ENCODE measurements at regions not wholly inside any gene's neighbourhood (a gene's known extent, or its start where the extent isn't known, plus 50 kb on each side); places are given as distances from the start of the nearest gene placed in this dataset.

DNA sequence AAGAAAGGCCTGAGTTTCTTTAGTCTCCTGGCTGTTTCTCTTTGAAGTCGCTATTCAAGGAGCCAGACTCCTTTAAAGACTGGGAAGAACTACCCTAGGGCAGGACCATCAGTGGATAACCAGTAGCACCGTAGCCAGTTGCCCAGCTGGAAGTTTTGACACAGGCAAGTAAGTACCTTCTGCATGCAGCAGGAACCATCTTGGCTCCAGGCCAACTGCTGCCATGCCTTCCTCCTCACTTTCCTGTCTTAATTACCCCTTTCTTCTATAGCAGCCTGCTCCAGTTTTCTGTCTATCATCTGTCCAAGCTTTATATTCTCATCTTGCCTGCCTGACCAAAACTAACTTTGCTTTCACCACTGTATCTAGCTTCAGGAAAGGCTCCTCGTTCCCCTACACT, 149.7 kb upstream of the SV2C start:
- Histone ChIP-seq H3K36me3 (ENCODE audit: insufficient read depth, low read length) (no peaks in the 10 kb centered on the region), H3K4me3 (ENCODE audit: insufficient read depth, low read depth, low read length) (no peak overlapping the region), H3K79me2 (ENCODE audit: insufficient read depth, low read length) (no peaks in the 10 kb centered on the region), H3K9ac (ENCODE audit: low read length) (no peak overlapping the region), H4K20me1 (ENCODE audit: insufficient read depth, low read length) (no peaks in the 10 kb centered on the region), H3K4me2 (ENCODE audit: low read length) (no peak overlapping the region), H3K27me3 (ENCODE audit: insufficient read depth, low read length) (no peaks in the 10 kb centered on the region), H2AFZ (ENCODE audit: low read depth, low read length) (no peak overlapping the region), H3K27ac (ENCODE audit: low read depth, low read length) (no peak overlapping the region), H3K4me1 (ENCODE audit: insufficient read depth, low read length) (no peaks in the 10 kb centered on the region), H3K9me3 (ENCODE audit: insufficient read depth, low read depth, low read length) (no peaks in the 10 kb centered on the region)
- FAIRE-seq (no peak), DNase-seq (ENCODE audit: low read depth) (no peak)
- Mint-ChIP-seq H3K27me3 (ENCODE audit: low read depth, unreplicated experiment) (peaks cover 8% of the 10 kb centered on the region), H3K27ac (ENCODE audit: unreplicated experiment) (no peak overlapping the region), H3K9me3 (ENCODE audit: unreplicated experiment) (no peaks in the 10 kb centered on the region), H3K36me3 (ENCODE audit: low read depth, unreplicated experiment) (no peaks in the 10 kb centered on the region), H3K4me1 (ENCODE audit: low read depth, unreplicated experiment) (no peaks in the 10 kb centered on the region), H3K4me3 (ENCODE audit: unreplicated experiment) (no peak overlapping the region)
- TF ChIP-seq, protein P1, sequence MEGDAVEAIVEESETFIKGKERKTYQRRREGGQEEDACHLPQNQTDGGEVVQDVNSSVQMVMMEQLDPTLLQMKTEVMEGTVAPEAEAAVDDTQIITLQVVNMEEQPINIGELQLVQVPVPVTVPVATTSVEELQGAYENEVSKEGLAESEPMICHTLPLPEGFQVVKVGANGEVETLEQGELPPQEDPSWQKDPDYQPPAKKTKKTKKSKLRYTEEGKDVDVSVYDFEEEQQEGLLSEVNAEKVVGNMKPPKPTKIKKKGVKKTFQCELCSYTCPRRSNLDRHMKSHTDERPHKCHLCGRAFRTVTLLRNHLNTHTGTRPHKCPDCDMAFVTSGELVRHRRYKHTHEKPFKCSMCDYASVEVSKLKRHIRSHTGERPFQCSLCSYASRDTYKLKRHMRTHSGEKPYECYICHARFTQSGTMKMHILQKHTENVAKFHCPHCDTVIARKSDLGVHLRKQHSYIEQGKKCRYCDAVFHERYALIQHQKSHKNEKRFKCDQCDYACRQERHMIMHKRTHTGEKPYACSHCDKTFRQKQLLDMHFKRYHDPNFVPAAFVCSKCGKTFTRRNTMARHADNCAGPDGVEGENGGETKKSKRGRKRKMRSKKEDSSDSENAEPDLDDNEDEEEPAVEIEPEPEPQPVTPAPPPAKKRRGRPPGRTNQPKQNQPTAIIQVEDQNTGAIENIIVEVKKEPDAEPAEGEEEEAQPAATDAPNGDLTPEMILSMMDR (IDR thresholded peaks at IDR 0.05; ENCODE audit: insufficient read depth, low read depth, low read length), result no peak
- TF ChIP-seq EZH2 (IDR thresholded peaks at IDR 0.05; ENCODE audit: insufficient read depth, low read length), result no peak

DNA sequence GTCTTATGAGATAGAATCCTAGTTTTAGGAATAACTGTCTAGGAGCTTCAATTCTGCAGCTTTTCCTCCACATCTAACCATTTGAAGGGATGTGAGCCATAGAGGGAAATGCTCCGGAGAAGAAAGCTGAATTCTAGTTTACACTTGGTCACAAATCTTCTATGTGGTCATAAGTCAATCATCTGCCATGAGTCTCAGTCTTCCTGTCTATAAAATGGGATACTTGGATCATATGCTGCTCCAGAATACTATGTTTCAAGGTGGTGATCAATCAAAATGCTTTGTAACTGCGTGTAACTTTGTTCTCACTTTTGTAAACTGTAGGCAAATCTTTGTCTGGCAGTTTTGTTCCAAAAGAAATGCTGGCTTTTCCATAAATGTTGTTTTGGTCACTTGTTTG, 152.0 kb upstream of the SV2C start:
- no peak for TF ChIP-seq EZH2 (IDR thresholded peaks at IDR 0.05; ENCODE audit: insufficient read depth, low read length)
- TF ChIP-seq, protein P1 (IDR thresholded peaks at IDR 0.05; ENCODE audit: insufficient read depth, low read depth, low read length), result no peak
- no peaks in the 10 kb centered on the region for H3K36me3 Mint-ChIP-seq (ENCODE audit: low read depth, unreplicated experiment)

DNA sequence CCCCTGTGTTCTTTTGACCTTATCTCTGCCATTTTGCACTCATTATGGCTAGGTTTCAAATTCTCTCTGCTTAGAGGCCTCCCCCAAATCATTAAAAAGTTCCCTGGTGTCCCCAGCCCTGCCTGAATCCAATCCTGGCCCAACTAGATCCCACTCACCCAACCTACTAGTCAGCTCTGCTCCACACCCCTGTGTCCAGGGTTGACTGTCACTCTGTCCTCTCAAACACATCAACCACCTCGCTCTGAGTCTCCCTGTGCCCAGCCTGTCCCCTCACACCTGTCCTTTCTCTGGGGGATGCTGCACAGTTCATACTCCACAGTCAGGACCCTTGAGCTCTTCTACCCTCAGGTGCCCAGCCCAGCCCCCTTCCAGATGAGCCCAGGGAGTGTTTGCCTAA, 154.2 kb upstream of the SV2C start:
- no peaks in the 10 kb centered on the region for H3K79me2 ChIP-seq (ENCODE audit: insufficient read depth, low read length)
- Mint-ChIP-seq H3K27me3 (ENCODE audit: low read depth, unreplicated experiment) (peaks cover 8% of the 10 kb centered on the region), H3K4me3 (ENCODE audit: unreplicated experiment) (no peak overlapping the region), H3K9me3 (ENCODE audit: unreplicated experiment) (no peaks in the 10 kb centered on the region), H3K36me3 (ENCODE audit: low read depth, unreplicated experiment) (no peaks in the 10 kb centered on the region), H3K27ac (ENCODE audit: unreplicated experiment) (no peak overlapping the region), H3K4me1 (ENCODE audit: low read depth, unreplicated experiment) (no peaks in the 10 kb centered on the region)
- H3K36me3 ChIP-seq (ENCODE audit: insufficient read depth, low read length), result no peaks in the 10 kb centered on the region
- no peak for FAIRE-seq
- no peak overlapping the region for H3K9ac ChIP-seq (ENCODE audit: low read length)
- no peak overlapping the region for H3K4me2 ChIP-seq (ENCODE audit: low read length)
- no peak for DNase-seq (ENCODE audit: low read depth)
- H3K27me3 ChIP-seq (ENCODE audit: insufficient read depth, low read length), result no peaks in the 10 kb centered on the region
- H3K27ac ChIP-seq (ENCODE audit: low read depth, low read length), result no peak overlapping the region
- no peak overlapping the region for H2AFZ ChIP-seq (ENCODE audit: low read depth, low read length)
- no peaks in the 10 kb centered on the region for H3K4me1 ChIP-seq (ENCODE audit: insufficient read depth, low read length)
- H4K20me1 ChIP-seq (ENCODE audit: insufficient read depth, low read length), result no peaks in the 10 kb centered on the region
- TF ChIP-seq, protein P1 (IDR thresholded peaks at IDR 0.05; ENCODE audit: insufficient read depth, low read depth, low read length), result no peak
- no peak for TF ChIP-seq EZH2 (IDR thresholded peaks at IDR 0.05; ENCODE audit: insufficient read depth, low read length)
- H3K9me3 ChIP-seq (ENCODE audit: insufficient read depth, low read depth, low read length), result no peaks in the 10 kb centered on the region
- H3K4me3 ChIP-seq (ENCODE audit: insufficient read depth, low read depth, low read length), result no peak overlapping the region

More for the DNA sequence above, 152.0 kb upstream of the SV2C start:
- H3K4me3 Mint-ChIP-seq (ENCODE audit: unreplicated experiment), result no peak overlapping the region
- Histone ChIP-seq H3K79me2 (ENCODE audit: insufficient read depth, low read length) (no peaks in the 10 kb centered on the region), H3K9ac (ENCODE audit: low read length) (no peak overlapping the region), H4K20me1 (ENCODE audit: insufficient read depth, low read length) (no peaks in the 10 kb centered on the region), H3K27ac (ENCODE audit: low read depth, low read length) (no peak overlapping the region), H3K4me2 (ENCODE audit: low read length) (no peak overlapping the region), H3K9me3 (ENCODE audit: insufficient read depth, low read depth, low read length) (no peaks in the 10 kb centered on the region), H2AFZ (ENCODE audit: low read depth, low read length) (no peak overlapping the region), H3K36me3 (ENCODE audit: insufficient read depth, low read length) (no peaks in the 10 kb centered on the region), H3K27me3 (ENCODE audit: insufficient read depth, low read length) (no peaks in the 10 kb centered on the region), H3K4me1 (ENCODE audit: insufficient read depth, low read length) (no peaks in the 10 kb centered on the region), H3K4me3 (ENCODE audit: insufficient read depth, low read depth, low read length) (no peak overlapping the region)
- DNase-seq (ENCODE audit: low read depth) (no peak), FAIRE-seq (no peak)
- no peaks in the 10 kb centered on the region for H3K4me1 Mint-ChIP-seq (ENCODE audit: low read depth, unreplicated experiment)
- peaks cover 8% of the 10 kb centered on the region for H3K27me3 Mint-ChIP-seq (ENCODE audit: low read depth, unreplicated experiment)
- H3K9me3 Mint-ChIP-seq (ENCODE audit: unreplicated experiment), result no peaks in the 10 kb centered on the region
- no peak overlapping the region for H3K27ac Mint-ChIP-seq (ENCODE audit: unreplicated experiment)
